Loucy (cell line): ENCODE measurements at regions not wholly inside any gene's neighbourhood (a gene's known extent, or its start where the extent isn't known, plus 50 kb on each side); places are given as distances from the start of the nearest gene placed in this dataset.

ENCODE experiments used
- H2AFZ ChIP-seq: fragments of 200-600 bp; sonication (generic); 2 replicates; pipeline ENCODE4 v1.6.0; 2016; ENCODE audit warnings: antibody characterized with exemption, mild to moderate bottlenecking, low read length, moderate library complexity
- H3F3A ChIP-seq: fragments of 200-600 bp; 2 replicates; pipeline ENCODE4 v1.6.0; 2016; ENCODE audit warnings: antibody characterized with exemption, low read depth, mild to moderate bottlenecking
- H3K27me3 ChIP-seq: fragments of 200-600 bp; sonication (generic); 2 replicates; pipeline ENCODE4 v1.6.1; 2014; ENCODE audit warnings: low read length, mild to moderate bottlenecking; ENCODE audit not compliant: insufficient read depth, poor library complexity, severe bottlenecking
- H3K36me3 ChIP-seq: fragments of 200-600 bp; sonication (generic); 2 replicates; pipeline ENCODE4 v1.6.1; 2016; ENCODE audit warnings: low read length; ENCODE audit not compliant: insufficient read depth
- H3K4me1 ChIP-seq: fragments of 200-600 bp; sonication (generic); 2 replicates; pipeline ENCODE4 v1.5.1; 2014; ENCODE audit warnings: low read length, mild to moderate bottlenecking; ENCODE audit not compliant: insufficient read depth, poor library complexity, severe bottlenecking
- H3K4me2 ChIP-seq: fragments of 200-600 bp; sonication (generic); 2 replicates; pipeline ENCODE4 v1.6.0; 2014; ENCODE audit warnings: antibody characterized with exemption, low read length, low read depth, mild to moderate bottlenecking; ENCODE audit not compliant: poor library complexity, severe bottlenecking
- H3K4me3 ChIP-seq: fragments of 200-600 bp; sonication (generic); 2 replicates; pipeline ENCODE4 v1.5.1; 2014; ENCODE audit warnings: low read length, mild to moderate bottlenecking, mixed read lengths; ENCODE audit not compliant: poor library complexity, severe bottlenecking
- H3K79me2 ChIP-seq: fragments of 200-600 bp; sonication (generic); 2 replicates; pipeline ENCODE4 v1.6.1; 2014; ENCODE audit warnings: low read length; ENCODE audit not compliant: insufficient read depth
- H3K9ac ChIP-seq: fragments of 200-600 bp; sonication (generic); 2 replicates; pipeline ENCODE4 v1.6.0; 2014; ENCODE audit warnings: mild to moderate bottlenecking, low read depth, low read length, moderate library complexity; ENCODE audit not compliant: poor library complexity, severe bottlenecking
- H3K9me2 ChIP-seq: fragments of 200-600 bp; sonication (generic); replicated peaks from 2 replicates; pipeline ENCODE4 v1.6.1; 2016; ENCODE audit warnings: low read depth, low read length, mixed read lengths
- H3K9me3 ChIP-seq: fragments of 200-600 bp; sonication (generic); 2 replicates; pipeline ENCODE4 v1.6.1; 2014; ENCODE audit warnings: mild to moderate bottlenecking, antibody characterized with exemption, low read length, low read depth; ENCODE audit not compliant: insufficient read depth
- H4K20me1 ChIP-seq: fragments of 200-600 bp; sonication (generic); 2 replicates; pipeline ENCODE4 v1.6.0; 2014; ENCODE audit warnings: antibody characterized with exemption, low read length, mild to moderate bottlenecking; ENCODE audit not compliant: insufficient read depth, poor library complexity, severe bottlenecking
- CTCF ChIP-seq: fragments of 200-600 bp; sonication (generic); conservative IDR thresholded peaks from 2 replicates; pipeline ENCODE4 v1.5.1; 2014; ENCODE audit warnings: mild to moderate bottlenecking, antibody characterized with exemption, low read length
- EZH2phosphoT487 ChIP-seq: fragments of 200-600 bp; IDR thresholded peaks from 2 replicates; pipeline ENCODE4 v1.6.1; 2018; ENCODE audit warnings: antibody characterized with exemption, mild to moderate bottlenecking, moderate library complexity, borderline replicate concordance

- Histone ChIP-seq H3K9me3 (peaks cover 3% of the 10 kb centered on the region), H3K79me2 (no peaks in the 10 kb centered on the region), H4K20me1 (no peaks in the 10 kb centered on the region), H3K4me2 (no peak overlapping the region), H3F3A (no peaks in the 10 kb centered on the region), H3K9me2 (no peaks in the 10 kb centered on the region), H2AFZ (no peak overlapping the region), H3K9ac (no peak overlapping the region), H3K4me3 (no peak overlapping the region), H3K4me1 (peaks cover 6% of the 10 kb centered on the region), H3K27me3 (no peaks in the 10 kb centered on the region), H3K36me3 (no peaks in the 10 kb centered on the region)
- TF ChIP-seq CTCF: no peak
- TF ChIP-seq EZH2phosphoT487: no peak
Observed at GRCh38 chr2:144165599-144166250, 354.2 kb downstream of the ZEB2 start.

- Histone ChIP-seq H3K9ac (no peak overlapping the region), H3K27me3 (no peaks in the 10 kb centered on the region), H3F3A (no peaks in the 10 kb centered on the region), H3K9me2 (no peaks in the 10 kb centered on the region), H3K9me3 (peaks cover 3% of the 10 kb centered on the region), H3K79me2 (no peaks in the 10 kb centered on the region), H3K4me2 (no peak overlapping the region), H3K4me3 (no peak overlapping the region), H2AFZ (no peak overlapping the region), H3K36me3 (no peaks in the 10 kb centered on the region), H4K20me1 (no peaks in the 10 kb centered on the region), H3K4me1 (no peaks in the 10 kb centered on the region)
- TF ChIP-seq EZH2phosphoT487: no peak
- no peak for TF ChIP-seq CTCF
Observed at GRCh38 chr2:144163592-144163991, 356.3 kb downstream of the ZEB2 start.

GRCh38 chr2:144162652-144163051 is 357.3 kb downstream of the ZEB2 start:
- Histone ChIP-seq H3K4me1 (no peaks in the 10 kb centered on the region), H3K36me3 (no peaks in the 10 kb centered on the region), H3K9ac (no peak overlapping the region), H3K9me3 (no peaks in the 10 kb centered on the region), H4K20me1 (no peaks in the 10 kb centered on the region), H3K27me3 (no peaks in the 10 kb centered on the region), H2AFZ (no peak overlapping the region), H3K4me3 (no peak overlapping the region), H3F3A (no peaks in the 10 kb centered on the region), H3K79me2 (no peaks in the 10 kb centered on the region), H3K9me2 (no peaks in the 10 kb centered on the region), H3K4me2 (no peak overlapping the region)
- TF ChIP-seq CTCF: peak; percentile 84
- TF ChIP-seq EZH2phosphoT487: no peak
